ENCODE measurements at regions not wholly inside any gene's neighbourhood (a gene's known extent, or its start where the extent isn't known, plus 50 kb on each side); places are given as distances from the start of the nearest gene placed in this dataset.

GRCh38 chr11:37087650-37088572 is 489.9 kb upstream of the RAG2 start:
- no peak for DNase-seq

GRCh38 chr11:37078521-37078920 is 480.5 kb upstream of the RAG2 start:
- DNase-seq, result no peak

GRCh38 chr11:37076866-37077265 is 478.8 kb upstream of the RAG2 start:
- no peak for DNase-seq

- DNase-seq, result no peak
Observed at GRCh38 chr11:37072538-37073055, 474.6 kb upstream of the RAG2 start.

GRCh38 chr11:37050311-37050710 is 452.3 kb upstream of the RAG2 start:
- DNase-seq, result no peak

- no peak for DNase-seq
Observed at GRCh38 chr11:37040921-37041320, 442.9 kb upstream of the RAG2 start.

GRCh38 chr11:37038911-37039310 is 440.9 kb upstream of the RAG2 start:
- no peak for DNase-seq

- no peak for DNase-seq
Observed at GRCh38 chr11:37026741-37027140, 428.7 kb upstream of the RAG2 start.

- no peak for DNase-seq
Observed at GRCh38 chr11:37026326-37026725, 428.3 kb upstream of the RAG2 start.

- DNase-seq, result no peak
Observed at GRCh38 chr11:37006563-37006962, 408.5 kb upstream of the RAG2 start.

- DNase-seq, result no peak
Observed at GRCh38 chr11:37002831-37003230, 404.8 kb upstream of the RAG2 start.

- no peak for DNase-seq
Observed at GRCh38 chr11:36997656-36998055, 399.6 kb upstream of the RAG2 start.

GRCh38 chr11:36996795-36997194 is 398.8 kb upstream of the RAG2 start:
- no peak for DNase-seq

- DNase-seq, result no peak
Observed at GRCh38 chr11:36994208-36994607, 396.2 kb upstream of the RAG2 start.

- DNase-seq, result no peak
Observed at GRCh38 chr11:36988556-36988955, 390.5 kb upstream of the RAG2 start.

- no peak for DNase-seq
Observed at GRCh38 chr11:36985562-36985961, 387.5 kb upstream of the RAG2 start.

- DNase-seq, result no peak
Observed at GRCh38 chr11:36976741-36977140, 378.7 kb upstream of the RAG2 start.

- no peak for DNase-seq
Observed at GRCh38 chr11:36974771-36975170, 376.7 kb upstream of the RAG2 start.

GRCh38 chr11:36953976-36954375 is 355.9 kb upstream of the RAG2 start:
- DNase-seq, result no peak

- no peak for DNase-seq
Observed at GRCh38 chr11:36948460-36949127, 350.6 kb upstream of the RAG2 start.

GRCh38 chr11:36945384-36945783 is 347.3 kb upstream of the RAG2 start:
- DNase-seq, result no peak

GRCh38 chr11:36933481-36933880 is 335.4 kb upstream of the RAG2 start:
- no peak for DNase-seq

- no peak for DNase-seq
Observed at GRCh38 chr11:36931139-36931538, 333.1 kb upstream of the RAG2 start.

- no peak for DNase-seq
Observed at GRCh38 chr11:36930256-36930655, 332.2 kb upstream of the RAG2 start.
